ENCODE measurements at regions not wholly inside any gene's neighbourhood (a gene's known extent, or its start where the extent isn't known, plus 50 kb on each side); places are given as distances from the start of the nearest gene placed in this dataset.

- Histone ChIP-seq H3K9me3 (ENCODE audit: control insufficient read depth, insufficient read depth, low read length) (no peaks in the 10 kb centered on the region), H3K27me3 (ENCODE audit: control insufficient read depth, insufficient read depth, low read length) (no peaks in the 10 kb centered on the region), H3K9ac (ENCODE audit: low read depth, low read length) (no peak overlapping the region), H3K4me3 (ENCODE audit: low read depth, low read length) (no peak overlapping the region), H3K4me1 (ENCODE audit: control insufficient read depth, insufficient read depth, low read length) (peaks cover 8% of the 10 kb centered on the region), H3K36me3 (ENCODE audit: control insufficient read depth, insufficient read depth, low read length) (no peaks in the 10 kb centered on the region)
These were observed 375.7 kb upstream of the DAB1 start for GRCh38 chr1:57799490-57800115.

- Histone ChIP-seq H3K27me3 (ENCODE audit: control insufficient read depth, insufficient read depth, low read length) (no peaks in the 10 kb centered on the region), H3K36me3 (ENCODE audit: control insufficient read depth, insufficient read depth, low read length) (no peaks in the 10 kb centered on the region), H3K4me1 (ENCODE audit: control insufficient read depth, insufficient read depth, low read length) (peaks cover 8% of the 10 kb centered on the region), H3K4me3 (ENCODE audit: low read depth, low read length) (no peak overlapping the region), H3K9ac (ENCODE audit: low read depth, low read length) (no peak overlapping the region), H3K9me3 (ENCODE audit: control insufficient read depth, insufficient read depth, low read length) (no peaks in the 10 kb centered on the region)
These were observed 374.7 kb upstream of the DAB1 start for GRCh38 chr1:57798543-57798942.

GRCh38 chr1:57797084-57797483 lies 373.2 kb upstream of the DAB1 start:
- Histone ChIP-seq H3K4me1 (ENCODE audit: control insufficient read depth, insufficient read depth, low read length) (peaks cover 8% of the 10 kb centered on the region), H3K9me3 (ENCODE audit: control insufficient read depth, insufficient read depth, low read length) (no peaks in the 10 kb centered on the region), H3K4me3 (ENCODE audit: low read depth, low read length) (no peak overlapping the region), H3K9ac (ENCODE audit: low read depth, low read length) (no peak overlapping the region), H3K27me3 (ENCODE audit: control insufficient read depth, insufficient read depth, low read length) (no peaks in the 10 kb centered on the region), H3K36me3 (ENCODE audit: control insufficient read depth, insufficient read depth, low read length) (no peaks in the 10 kb centered on the region)

- Histone ChIP-seq H3K4me3 (ENCODE audit: low read depth, low read length) (no peak overlapping the region), H3K9me3 (ENCODE audit: control insufficient read depth, insufficient read depth, low read length) (no peaks in the 10 kb centered on the region), H3K27me3 (ENCODE audit: control insufficient read depth, insufficient read depth, low read length) (no peaks in the 10 kb centered on the region), H3K9ac (ENCODE audit: low read depth, low read length) (no peak overlapping the region), H3K4me1 (ENCODE audit: control insufficient read depth, insufficient read depth, low read length) (peaks cover 10% of the 10 kb centered on the region), H3K36me3 (ENCODE audit: control insufficient read depth, insufficient read depth, low read length) (no peaks in the 10 kb centered on the region)
These were observed 372.8 kb upstream of the DAB1 start for GRCh38 chr1:57796616-57797015.

GRCh38 chr1:57795886-57796285 lies 372.0 kb upstream of the DAB1 start:
- no peak overlapping the region for H3K4me3 ChIP-seq (ENCODE audit: low read depth, low read length)
- no peaks in the 10 kb centered on the region for H3K9me3 ChIP-seq (ENCODE audit: control insufficient read depth, insufficient read depth, low read length)
- no peaks in the 10 kb centered on the region for H3K36me3 ChIP-seq (ENCODE audit: control insufficient read depth, insufficient read depth, low read length)
- peaks cover 11% of the 10 kb centered on the region for H3K4me1 ChIP-seq (ENCODE audit: control insufficient read depth, insufficient read depth, low read length)
- no peaks in the 10 kb centered on the region for H3K27me3 ChIP-seq (ENCODE audit: control insufficient read depth, insufficient read depth, low read length)
- no peak overlapping the region for H3K9ac ChIP-seq (ENCODE audit: low read depth, low read length)

GRCh38 chr1:57794078-57794477 lies 370.2 kb upstream of the DAB1 start:
- peaks cover 11% of the 10 kb centered on the region for H3K4me1 ChIP-seq (ENCODE audit: control insufficient read depth, insufficient read depth, low read length)
- no peaks in the 10 kb centered on the region for H3K9me3 ChIP-seq (ENCODE audit: control insufficient read depth, insufficient read depth, low read length)
- no peaks in the 10 kb centered on the region for H3K27me3 ChIP-seq (ENCODE audit: control insufficient read depth, insufficient read depth, low read length)
- H3K36me3 ChIP-seq (ENCODE audit: control insufficient read depth, insufficient read depth, low read length), result no peaks in the 10 kb centered on the region
- no peak overlapping the region for H3K9ac ChIP-seq (ENCODE audit: low read depth, low read length)
- no peak overlapping the region for H3K4me3 ChIP-seq (ENCODE audit: low read depth, low read length)

- H3K9me3 ChIP-seq (ENCODE audit: control insufficient read depth, insufficient read depth, low read length), result no peaks in the 10 kb centered on the region
- H3K4me1 ChIP-seq (ENCODE audit: control insufficient read depth, insufficient read depth, low read length), result peaks cover 3% of the 10 kb centered on the region
- no peaks in the 10 kb centered on the region for H3K27me3 ChIP-seq (ENCODE audit: control insufficient read depth, insufficient read depth, low read length)
- no peak overlapping the region for H3K4me3 ChIP-seq (ENCODE audit: low read depth, low read length)
- no peaks in the 10 kb centered on the region for H3K36me3 ChIP-seq (ENCODE audit: control insufficient read depth, insufficient read depth, low read length)
- H3K9ac ChIP-seq (ENCODE audit: low read depth, low read length), result no peak overlapping the region
These were observed 367.6 kb upstream of the DAB1 start for GRCh38 chr1:57791497-57791896.

GRCh38 chr1:57789936-57790335 lies 366.1 kb upstream of the DAB1 start:
- no peaks in the 10 kb centered on the region for H3K9me3 ChIP-seq (ENCODE audit: control insufficient read depth, insufficient read depth, low read length)
- H3K4me3 ChIP-seq (ENCODE audit: low read depth, low read length), result no peak overlapping the region
- no peak overlapping the region for H3K9ac ChIP-seq (ENCODE audit: low read depth, low read length)
- H3K27me3 ChIP-seq (ENCODE audit: control insufficient read depth, insufficient read depth, low read length), result no peaks in the 10 kb centered on the region
- peaks cover 3% of the 10 kb centered on the region for H3K4me1 ChIP-seq (ENCODE audit: control insufficient read depth, insufficient read depth, low read length)
- no peaks in the 10 kb centered on the region for H3K36me3 ChIP-seq (ENCODE audit: control insufficient read depth, insufficient read depth, low read length)

- no peak overlapping the region for H3K9ac ChIP-seq (ENCODE audit: low read depth, low read length)
- H3K27me3 ChIP-seq (ENCODE audit: control insufficient read depth, insufficient read depth, low read length), result no peaks in the 10 kb centered on the region
- H3K4me3 ChIP-seq (ENCODE audit: low read depth, low read length), result no peak overlapping the region
- H3K9me3 ChIP-seq (ENCODE audit: control insufficient read depth, insufficient read depth, low read length), result no peaks in the 10 kb centered on the region
- no peaks in the 10 kb centered on the region for H3K36me3 ChIP-seq (ENCODE audit: control insufficient read depth, insufficient read depth, low read length)
- peaks cover 3% of the 10 kb centered on the region for H3K4me1 ChIP-seq (ENCODE audit: control insufficient read depth, insufficient read depth, low read length)
These were observed 364.5 kb upstream of the DAB1 start for GRCh38 chr1:57788313-57788712.

GRCh38 chr1:57784356-57784755 lies 360.5 kb upstream of the DAB1 start:
- H3K4me1 ChIP-seq (ENCODE audit: control insufficient read depth, insufficient read depth, low read length), result no peaks in the 10 kb centered on the region
- H3K9ac ChIP-seq (ENCODE audit: low read depth, low read length), result no peak overlapping the region
- H3K27me3 ChIP-seq (ENCODE audit: control insufficient read depth, insufficient read depth, low read length), result no peaks in the 10 kb centered on the region
- no peaks in the 10 kb centered on the region for H3K36me3 ChIP-seq (ENCODE audit: control insufficient read depth, insufficient read depth, low read length)
- no peaks in the 10 kb centered on the region for H3K9me3 ChIP-seq (ENCODE audit: control insufficient read depth, insufficient read depth, low read length)
- H3K4me3 ChIP-seq (ENCODE audit: low read depth, low read length), result no peak overlapping the region

- no peaks in the 10 kb centered on the region for H3K4me1 ChIP-seq (ENCODE audit: control insufficient read depth, insufficient read depth, low read length)
- H3K9ac ChIP-seq (ENCODE audit: low read depth, low read length), result no peak overlapping the region
- H3K36me3 ChIP-seq (ENCODE audit: control insufficient read depth, insufficient read depth, low read length), result no peaks in the 10 kb centered on the region
- no peaks in the 10 kb centered on the region for H3K27me3 ChIP-seq (ENCODE audit: control insufficient read depth, insufficient read depth, low read length)
- H3K9me3 ChIP-seq (ENCODE audit: control insufficient read depth, insufficient read depth, low read length), result no peaks in the 10 kb centered on the region
- no peak overlapping the region for H3K4me3 ChIP-seq (ENCODE audit: low read depth, low read length)
These were observed 358.5 kb upstream of the DAB1 start for GRCh38 chr1:57782357-57782756.

GRCh38 chr1:57772580-57773195 lies 348.8 kb upstream of the DAB1 start:
- no peaks in the 10 kb centered on the region for H3K4me1 ChIP-seq (ENCODE audit: control insufficient read depth, insufficient read depth, low read length)
- H3K4me3 ChIP-seq (ENCODE audit: low read depth, low read length), result no peak overlapping the region
- H3K9me3 ChIP-seq (ENCODE audit: control insufficient read depth, insufficient read depth, low read length), result no peaks in the 10 kb centered on the region
- H3K36me3 ChIP-seq (ENCODE audit: control insufficient read depth, insufficient read depth, low read length), result no peaks in the 10 kb centered on the region
- H3K27me3 ChIP-seq (ENCODE audit: control insufficient read depth, insufficient read depth, low read length), result no peaks in the 10 kb centered on the region
- H3K9ac ChIP-seq (ENCODE audit: low read depth, low read length), result peak overlapping the region; percentile 3
